ENCODE measurements at regions not wholly inside any gene's neighbourhood (a gene's known extent, or its start where the extent isn't known, plus 50 kb on each side); places are given as distances from the start of the nearest gene placed in this dataset.

DNA sequence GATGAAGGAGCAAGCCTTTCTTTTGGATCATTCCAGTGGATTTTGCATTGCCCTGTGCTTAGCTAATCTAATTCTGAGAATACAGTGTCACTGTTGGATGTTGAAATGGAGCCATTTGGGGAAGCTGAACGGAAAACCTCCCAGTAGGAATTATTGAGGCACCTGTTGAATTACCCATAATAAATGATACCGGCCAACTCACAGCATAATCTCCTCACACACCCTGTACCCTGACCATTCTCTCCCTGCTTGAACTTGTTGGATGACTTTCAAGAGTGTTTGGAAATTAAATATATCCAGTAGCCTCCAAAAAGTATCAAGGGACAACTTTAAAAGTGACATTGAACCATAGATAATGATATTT is 171.4 kb upstream of the HES1 start (continued):
- TF ChIP-seq, protein P1, sequence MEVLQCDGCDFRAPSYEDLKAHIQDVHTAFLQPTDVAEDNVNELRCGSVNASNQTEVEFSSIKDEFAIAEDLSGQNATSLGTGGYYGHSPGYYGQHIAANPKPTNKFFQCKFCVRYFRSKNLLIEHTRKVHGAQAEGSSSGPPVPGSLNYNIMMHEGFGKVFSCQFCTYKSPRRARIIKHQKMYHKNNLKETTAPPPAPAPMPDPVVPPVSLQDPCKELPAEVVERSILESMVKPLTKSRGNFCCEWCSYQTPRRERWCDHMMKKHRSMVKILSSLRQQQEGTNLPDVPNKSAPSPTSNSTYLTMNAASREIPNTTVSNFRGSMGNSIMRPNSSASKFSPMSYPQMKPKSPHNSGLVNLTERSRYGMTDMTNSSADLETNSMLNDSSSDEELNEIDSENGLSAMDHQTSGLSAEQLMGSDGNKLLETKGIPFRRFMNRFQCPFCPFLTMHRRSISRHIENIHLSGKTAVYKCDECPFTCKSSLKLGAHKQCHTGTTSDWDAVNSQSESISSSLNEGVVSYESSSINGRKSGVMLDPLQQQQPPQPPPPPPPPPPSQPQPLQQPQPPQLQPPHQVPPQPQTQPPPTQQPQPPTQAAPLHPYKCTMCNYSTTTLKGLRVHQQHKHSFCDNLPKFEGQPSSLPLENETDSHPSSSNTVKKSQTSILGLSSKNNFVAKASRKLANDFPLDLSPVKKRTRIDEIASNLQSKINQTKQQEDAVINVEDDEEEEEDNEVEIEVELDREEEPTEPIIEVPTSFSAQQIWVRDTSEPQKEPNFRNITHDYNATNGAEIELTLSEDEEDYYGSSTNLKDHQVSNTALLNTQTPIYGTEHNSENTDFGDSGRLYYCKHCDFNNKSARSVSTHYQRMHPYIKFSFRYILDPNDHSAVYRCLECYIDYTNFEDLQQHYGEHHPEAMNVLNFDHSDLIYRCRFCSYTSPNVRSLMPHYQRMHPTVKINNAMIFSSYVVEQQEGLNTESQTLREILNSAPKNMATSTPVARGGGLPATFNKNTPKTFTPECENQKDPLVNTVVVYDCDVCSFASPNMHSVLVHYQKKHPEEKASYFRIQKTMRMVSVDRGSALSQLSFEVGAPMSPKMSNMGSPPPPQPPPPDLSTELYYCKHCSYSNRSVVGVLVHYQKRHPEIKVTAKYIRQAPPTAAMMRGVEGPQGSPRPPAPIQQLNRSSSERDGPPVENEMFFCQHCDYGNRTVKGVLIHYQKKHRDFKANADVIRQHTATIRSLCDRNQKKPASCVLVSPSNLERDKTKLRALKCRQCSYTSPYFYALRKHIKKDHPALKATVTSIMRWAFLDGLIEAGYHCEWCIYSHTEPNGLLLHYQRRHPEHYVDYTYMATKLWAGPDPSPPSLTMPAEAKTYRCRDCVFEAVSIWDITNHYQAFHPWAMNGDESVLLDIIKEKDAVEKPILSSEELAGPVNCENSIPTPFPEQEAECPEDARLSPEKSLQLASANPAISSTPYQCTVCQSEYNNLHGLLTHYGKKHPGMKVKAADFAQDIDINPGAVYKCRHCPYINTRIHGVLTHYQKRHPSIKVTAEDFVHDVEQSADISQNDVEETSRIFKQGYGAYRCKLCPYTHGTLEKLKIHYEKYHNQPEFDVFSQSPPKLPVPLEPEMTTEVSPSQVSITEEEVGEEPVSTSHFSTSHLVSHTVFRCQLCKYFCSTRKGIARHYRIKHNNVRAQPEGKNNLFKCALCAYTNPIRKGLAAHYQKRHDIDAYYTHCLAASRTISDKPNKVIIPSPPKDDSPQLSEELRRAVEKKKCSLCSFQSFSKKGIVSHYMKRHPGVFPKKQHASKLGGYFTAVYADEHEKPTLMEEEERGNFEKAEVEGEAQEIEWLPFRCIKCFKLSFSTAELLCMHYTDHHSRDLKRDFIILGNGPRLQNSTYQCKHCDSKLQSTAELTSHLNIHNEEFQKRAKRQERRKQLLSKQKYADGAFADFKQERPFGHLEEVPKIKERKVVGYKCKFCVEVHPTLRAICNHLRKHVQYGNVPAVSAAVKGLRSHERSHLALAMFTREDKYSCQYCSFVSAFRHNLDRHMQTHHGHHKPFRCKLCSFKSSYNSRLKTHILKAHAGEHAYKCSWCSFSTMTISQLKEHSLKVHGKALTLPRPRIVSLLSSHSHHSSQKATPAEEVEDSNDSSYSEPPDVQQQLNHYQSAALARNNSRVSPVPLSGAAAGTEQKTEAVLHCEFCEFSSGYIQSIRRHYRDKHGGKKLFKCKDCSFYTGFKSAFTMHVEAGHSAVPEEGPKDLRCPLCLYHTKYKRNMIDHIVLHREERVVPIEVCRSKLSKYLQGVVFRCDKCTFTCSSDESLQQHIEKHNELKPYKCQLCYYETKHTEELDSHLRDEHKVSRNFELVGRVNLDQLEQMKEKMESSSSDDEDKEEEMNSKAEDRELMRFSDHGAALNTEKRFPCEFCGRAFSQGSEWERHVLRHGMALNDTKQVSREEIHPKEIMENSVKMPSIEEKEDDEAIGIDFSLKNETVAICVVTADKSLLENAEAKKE (CRISPR knock-in tag; IDR thresholded peaks at IDR 0.05): no peak

DNA sequence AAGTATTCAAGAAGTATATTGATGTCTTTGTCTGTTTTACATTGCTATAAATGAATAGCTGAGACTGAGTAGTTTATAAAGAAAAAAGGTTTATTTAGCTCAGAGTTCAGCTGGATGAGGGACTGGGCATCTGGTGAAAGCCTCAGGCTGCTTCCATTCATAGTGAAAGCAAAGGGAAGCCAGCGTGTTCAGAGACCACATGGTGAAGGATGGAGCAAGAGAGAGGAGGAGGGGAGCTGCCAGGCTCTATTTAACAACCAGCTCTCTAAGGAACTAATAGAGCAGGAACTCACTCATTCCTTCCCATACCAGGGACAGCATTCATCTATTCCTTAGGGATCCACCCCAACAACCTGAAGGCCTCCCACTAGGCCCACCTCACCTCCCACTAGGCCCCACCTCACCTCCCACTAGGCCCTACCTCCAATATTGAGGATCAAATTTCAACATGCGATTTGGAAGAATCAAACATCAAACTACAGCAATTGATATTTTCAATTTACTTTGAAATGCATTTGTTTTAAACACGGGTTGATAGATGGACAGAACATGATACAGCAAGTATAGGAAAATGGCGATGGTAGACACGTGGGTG is 167.5 kb upstream of the HES1 start:
- no peak overlapping the region for H3K4me2 ChIP-seq
- H3K27me3 ChIP-seq (ENCODE audit: insufficient read depth): peaks cover 29% of the 10 kb centered on the region
- no peaks in the 10 kb centered on the region for H3K79me2 ChIP-seq (replicated peaks; ENCODE audit: insufficient read depth)
- H3K27ac ChIP-seq (ENCODE audit: low read depth): no peak overlapping the region
- ATAC-seq: peak; percentile 67
- Mint-ChIP-seq H3K27me3 (ENCODE audit: insufficient read depth, low read depth, poor library complexity) (peaks cover 9% of the 10 kb centered on the region), H3K4me3 (no peak overlapping the region), H3K9me3 (no peaks in the 10 kb centered on the region), H3K27ac (no peak overlapping the region), H3K4me1 (peaks cover 32% of the 10 kb centered on the region), H3K36me3 (ENCODE audit: low read depth) (no peaks in the 10 kb centered on the region)
- H3K9me2 ChIP-seq (ENCODE audit: insufficient read depth): no peaks in the 10 kb centered on the region
- H3K4me1 ChIP-seq (ENCODE audit: insufficient read depth): peaks cover 14% of the 10 kb centered on the region; the same call in 1 of the 2 replicates
- no peaks in the 10 kb centered on the region for H4K20me1 ChIP-seq (replicated peaks; ENCODE audit: insufficient read depth)
- DNase-seq (ENCODE audit: low spot score): peak; percentile 13
- H2AFZ ChIP-seq: no peak overlapping the region; the same call in 1 of the 2 replicates
- no peaks in the 10 kb centered on the region for H3K36me3 ChIP-seq (ENCODE audit: insufficient read depth)
- no peak overlapping the region for H3K4me3 ChIP-seq
- no peaks in the 10 kb centered on the region for H3F3A ChIP-seq (replicated peaks; ENCODE audit: low read depth)
- TF ChIP-seq ZNF331 (CRISPR knock-in tag; IDR thresholded peaks at IDR 0.05; ENCODE audit: low read depth): no peak
- TF ChIP-seq, protein P2, sequence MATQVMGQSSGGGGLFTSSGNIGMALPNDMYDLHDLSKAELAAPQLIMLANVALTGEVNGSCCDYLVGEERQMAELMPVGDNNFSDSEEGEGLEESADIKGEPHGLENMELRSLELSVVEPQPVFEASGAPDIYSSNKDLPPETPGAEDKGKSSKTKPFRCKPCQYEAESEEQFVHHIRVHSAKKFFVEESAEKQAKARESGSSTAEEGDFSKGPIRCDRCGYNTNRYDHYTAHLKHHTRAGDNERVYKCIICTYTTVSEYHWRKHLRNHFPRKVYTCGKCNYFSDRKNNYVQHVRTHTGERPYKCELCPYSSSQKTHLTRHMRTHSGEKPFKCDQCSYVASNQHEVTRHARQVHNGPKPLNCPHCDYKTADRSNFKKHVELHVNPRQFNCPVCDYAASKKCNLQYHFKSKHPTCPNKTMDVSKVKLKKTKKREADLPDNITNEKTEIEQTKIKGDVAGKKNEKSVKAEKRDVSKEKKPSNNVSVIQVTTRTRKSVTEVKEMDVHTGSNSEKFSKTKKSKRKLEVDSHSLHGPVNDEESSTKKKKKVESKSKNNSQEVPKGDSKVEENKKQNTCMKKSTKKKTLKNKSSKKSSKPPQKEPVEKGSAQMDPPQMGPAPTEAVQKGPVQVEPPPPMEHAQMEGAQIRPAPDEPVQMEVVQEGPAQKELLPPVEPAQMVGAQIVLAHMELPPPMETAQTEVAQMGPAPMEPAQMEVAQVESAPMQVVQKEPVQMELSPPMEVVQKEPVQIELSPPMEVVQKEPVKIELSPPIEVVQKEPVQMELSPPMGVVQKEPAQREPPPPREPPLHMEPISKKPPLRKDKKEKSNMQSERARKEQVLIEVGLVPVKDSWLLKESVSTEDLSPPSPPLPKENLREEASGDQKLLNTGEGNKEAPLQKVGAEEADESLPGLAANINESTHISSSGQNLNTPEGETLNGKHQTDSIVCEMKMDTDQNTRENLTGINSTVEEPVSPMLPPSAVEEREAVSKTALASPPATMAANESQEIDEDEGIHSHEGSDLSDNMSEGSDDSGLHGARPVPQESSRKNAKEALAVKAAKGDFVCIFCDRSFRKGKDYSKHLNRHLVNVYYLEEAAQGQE (IDR thresholded peaks at IDR 0.05; ENCODE audit: unreplicated experiment): no peak
- no peak for TF ChIP-seq ZNF114 (CRISPR knock-in tag; IDR thresholded peaks at IDR 0.05)
- TF ChIP-seq, protein P1 (CRISPR knock-in tag; IDR thresholded peaks at IDR 0.05): no peak
- TF ChIP-seq EZH2 (IDR thresholded peaks at IDR 0.05; ENCODE audit: low read depth, unreplicated experiment): no peak
